CD4-positive, alpha-beta T cell (primary cell): ENCODE measurements at regions not wholly inside any gene's neighbourhood (a gene's known extent, or its start where the extent isn't known, plus 50 kb on each side); places are given as distances from the start of the nearest gene placed in this dataset.

Experiments used
- ATAC-seq: fragments of 200-7000 bp; cut with Tn5 transposase; one replicate; pipeline ENCODE4 v1.10.0; 2022; ENCODE audit warnings: mild to moderate bottlenecking; ENCODE audit not compliant: poor library complexity
- CTCF ChIA-PET: fragments of 350-600 bp; sonication (Branson Sonifier 250); formaldehyde crosslinking; loops from one replicate; lab custom pipeline; 2021; ENCODE audit warnings: antibody characterized with exemption, inconsistent platforms; lab: Charles Lee
- POLR2A ChIA-PET: fragments of 350-600 bp; sonication (Branson Sonifier 250); formaldehyde crosslinking; loops from one replicate; lab custom pipeline; 2021; ENCODE audit warnings: antibody characterized with exemption, inconsistent platforms; lab: Charles Lee
- DNase-seq, 14 experiments: peaks; one replicate each; pipeline ENCODE4 v3.0.0-alpha.2; 2013 to 2020; ENCODE audit warnings: mixed read lengths in 2 of 14
- H3K27ac ChIP-seq, 2 donors: one replicate each; pipeline versions ENCODE4 v1.5.1 to v1.7.0; 2013; ENCODE audit warnings: low read length in 2 of 2, low read depth in 1 of 2, mild to moderate bottlenecking in 1 of 2
- H3K27me3 ChIP-seq, 2 experiments: 1 replicate in 1 of 2; 2 replicates in 1 of 2; pipeline versions ENCODE4 v1.6.1 to v1.7.0; 2013; ENCODE audit warnings: low read length in 2 of 2, control low read depth in 1 of 2, mild to moderate bottlenecking in 1 of 2, moderate library complexity in 1 of 2; ENCODE audit not compliant: insufficient read depth in 2 of 2, control insufficient read depth in 1 of 2
- H3K36me3 ChIP-seq: one replicate; pipeline ENCODE4 v1.6.1; 2013; ENCODE audit warnings: low read length, control low read depth; ENCODE audit not compliant: insufficient read depth
- H3K4me1 ChIP-seq: one replicate; pipeline ENCODE4 v1.6.1; 2013; ENCODE audit warnings: low read length, control low read depth; ENCODE audit not compliant: insufficient read depth
- H3K4me3 ChIP-seq: one replicate; pipeline ENCODE4 v1.5.1; 2013; ENCODE audit warnings: mild to moderate bottlenecking, low read length, moderate library complexity
- H3K9me3 ChIP-seq, 2 experiments: 1 replicate in 1 of 2; 2 replicates in 1 of 2; pipeline versions ENCODE4 v1.6.1 to v1.7.0; 2013; ENCODE audit warnings: low read length in 2 of 2, mild to moderate bottlenecking in 2 of 2, control low read depth in 1 of 2, moderate library complexity in 1 of 2; ENCODE audit not compliant: control insufficient read depth in 1 of 2, insufficient read depth in 1 of 2
- H3K27ac Mint-ChIP-seq: one replicate; pipeline ENCODE4 v1.8.0; 2020; ENCODE audit warnings: mixed read lengths
- H3K27me3 Mint-ChIP-seq: one replicate; pipeline ENCODE4 v1.8.0; 2021; ENCODE audit warnings: mixed read lengths
- H3K36me3 Mint-ChIP-seq: one replicate; pipeline ENCODE4 v1.8.0; 2021; ENCODE audit warnings: low read depth, mixed read lengths
- H3K4me1 Mint-ChIP-seq: one replicate; pipeline ENCODE4 v1.8.0; 2021; ENCODE audit warnings: low read depth, mixed read lengths
- H3K4me3 Mint-ChIP-seq: one replicate; pipeline ENCODE4 v1.8.0; 2020; ENCODE audit warnings: mild to moderate bottlenecking, mixed read lengths
- H3K9me3 Mint-ChIP-seq: one replicate; pipeline ENCODE4 v1.8.0; 2020; ENCODE audit warnings: mixed read lengths
- CTCF ChIP-seq: fragments of 200-600 bp; IDR thresholded peaks from one replicate; pipeline ENCODE4 v1.8.0; 2022; ENCODE audit warnings: antibody characterized with exemption, mild to moderate bottlenecking
- intact Hi-C, 2 experiments: fragments of 100-400 bp; cut with DNase I in 1 of 2; cut with micrococcal nuclease in 1 of 2; formaldehyde crosslinking; loops; one replicate each; pipeline versions ENCODE4 v1.15.1 to v1.9.0; 2023 to 2025; cut with DNase I, micrococcal nuclease

- ATAC-seq (no peak), DNase-seq (no peak)
- H3K4me3 Mint-ChIP-seq = no peak overlapping the region
- H3K27me3 Mint-ChIP-seq = no peaks in the 10 kb centered on the region
- intact Hi-C loops = no loop called here
- TF ChIP-seq CTCF = no peak
- H3K9me3 Mint-ChIP-seq = peaks cover 5% of the 10 kb centered on the region
- no peaks in the 10 kb centered on the region for H3K36me3 ChIP-seq
- ChIA-PET CTCF (interaction anchor here (0.6 kb wide), 1 partner anchor 216 kb away, joined by 3 read pairs; no protein-coding TSS in a partner anchor), POLR2A (interaction anchor here (1.7 kb wide), 1 partner anchor 8 kb away, joined by 6 read pairs; no protein-coding TSS in a partner anchor)
- peaks cover 10% of the 10 kb centered on the region for H3K4me1 ChIP-seq
- no peaks in the 10 kb centered on the region for H3K36me3 Mint-ChIP-seq
- no peak overlapping the region for H3K4me3 ChIP-seq
- H3K27ac Mint-ChIP-seq = no peak overlapping the region
- H3K9me3 ChIP-seq = no peaks in the 10 kb centered on the region
- H3K27me3 ChIP-seq = no peaks in the 10 kb centered on the region
- H3K4me1 Mint-ChIP-seq = peaks cover 17% of the 10 kb centered on the region
- H3K27ac ChIP-seq = no peak overlapping the region
These were observed 156.6 kb downstream of the VRK1 start for GRCh38 chr14:96953875-96954185.

- TF ChIP-seq CTCF = no peak
- Mint-ChIP-seq H3K4me1 (peaks cover 19% of the 10 kb centered on the region), H3K4me3 (no peak overlapping the region), H3K27ac (no peak overlapping the region), H3K36me3 (peaks cover 18% of the 10 kb centered on the region), H3K27me3 (no peaks in the 10 kb centered on the region), H3K9me3 (peaks cover 12% of the 10 kb centered on the region)
- no peak for DNase-seq
- H3K36me3 ChIP-seq = no peaks in the 10 kb centered on the region
- ChIA-PET CTCF (no interaction called here), POLR2A (no interaction called here)
- intact Hi-C loops = no loop called here
- peaks cover 9 to 15% of the 10 kb centered on the region in 2 experiments for H3K9me3 ChIP-seq
- peaks cover 22% of the 10 kb centered on the region for H3K4me1 ChIP-seq
- no peaks in the 10 kb centered on the region for H3K27me3 ChIP-seq
- H3K27ac ChIP-seq = no peak overlapping the region
- ATAC-seq = no peak
- H3K4me3 ChIP-seq = no peak overlapping the region
These were observed 159.5 kb downstream of the VRK1 start for GRCh38 chr14:96956464-96957239.

- Histone ChIP-seq H3K27ac (no peak overlapping the region), H3K4me3 (no peak overlapping the region), H3K9me3 (peaks cover 15 to 20% of the 10 kb centered on the region in 2 experiments), H3K27me3 (no peaks in the 10 kb centered on the region), H3K4me1 (peaks cover 36% of the 10 kb centered on the region), H3K36me3 (no peaks in the 10 kb centered on the region)
- DNase-seq = no peak
- no peak for ATAC-seq
- no peak for TF ChIP-seq CTCF
- H3K27ac Mint-ChIP-seq = no peak overlapping the region
- H3K9me3 Mint-ChIP-seq = peaks cover 21% of the 10 kb centered on the region
- H3K4me1 Mint-ChIP-seq = peaks cover 33% of the 10 kb centered on the region
- intact Hi-C loops = no loop called here
- ChIA-PET CTCF (no interaction called here), POLR2A (no interaction called here)
- peaks cover 32% of the 10 kb centered on the region for H3K36me3 Mint-ChIP-seq
- no peak overlapping the region for H3K4me3 Mint-ChIP-seq
- H3K27me3 Mint-ChIP-seq = no peaks in the 10 kb centered on the region
These were observed 160.9 kb downstream of the VRK1 start for GRCh38 chr14:96958057-96958456.
